Smooth muscle cell of the brain vasculature (primary cell): ENCODE measurements at regions not wholly inside any gene's neighbourhood (a gene's known extent, or its start where the extent isn't known, plus 50 kb on each side); places are given as distances from the start of the nearest gene placed in this dataset.

Source experiments
- DNase-seq: peaks from one replicate; pipeline ENCODE4 v3.0.0-alpha.2; 2012; ENCODE audit warnings: low read depth, low spot score

DNA sequence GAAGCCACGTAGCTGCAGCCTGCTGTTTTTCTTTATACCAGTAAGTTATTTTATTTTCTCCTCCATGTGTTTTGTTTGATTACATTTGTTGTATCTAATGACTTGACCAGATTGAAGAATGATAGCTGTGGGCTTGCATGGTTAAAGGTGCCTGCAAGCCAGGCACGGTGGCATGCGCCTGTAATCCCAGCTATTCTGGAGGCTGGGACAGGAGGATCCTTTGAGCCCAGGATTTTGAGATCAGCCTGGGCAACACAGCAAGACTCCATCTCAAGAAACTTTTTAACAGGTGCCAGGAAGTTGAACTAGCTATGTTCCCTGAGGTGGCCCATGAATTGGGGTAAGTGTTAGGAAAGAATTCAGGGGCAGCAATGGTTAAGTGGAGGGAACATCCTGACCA lies 179.4 kb downstream of the IRS1 start:
- no peak for DNase-seq

DNA sequence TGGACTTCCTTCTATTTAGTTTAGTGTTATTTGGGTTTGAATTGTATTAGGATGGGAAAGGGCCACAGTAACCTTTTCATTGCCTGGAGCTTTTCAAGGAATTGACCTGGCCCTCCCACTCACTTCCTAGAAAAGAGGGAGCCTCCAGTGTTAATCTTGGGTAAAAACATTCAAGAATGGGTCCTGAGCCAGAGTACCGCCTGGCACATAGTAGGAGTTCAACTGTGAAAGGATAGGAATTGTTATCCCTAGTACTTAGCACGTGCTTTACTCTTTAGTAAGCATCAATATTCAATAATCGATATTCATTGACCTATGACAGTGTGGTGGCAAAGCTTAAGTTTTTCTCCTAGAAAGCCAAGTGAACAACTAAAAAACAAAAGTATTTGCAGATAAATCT lies 179.9 kb downstream of the IRS1 start:
- no peak for DNase-seq

DNA sequence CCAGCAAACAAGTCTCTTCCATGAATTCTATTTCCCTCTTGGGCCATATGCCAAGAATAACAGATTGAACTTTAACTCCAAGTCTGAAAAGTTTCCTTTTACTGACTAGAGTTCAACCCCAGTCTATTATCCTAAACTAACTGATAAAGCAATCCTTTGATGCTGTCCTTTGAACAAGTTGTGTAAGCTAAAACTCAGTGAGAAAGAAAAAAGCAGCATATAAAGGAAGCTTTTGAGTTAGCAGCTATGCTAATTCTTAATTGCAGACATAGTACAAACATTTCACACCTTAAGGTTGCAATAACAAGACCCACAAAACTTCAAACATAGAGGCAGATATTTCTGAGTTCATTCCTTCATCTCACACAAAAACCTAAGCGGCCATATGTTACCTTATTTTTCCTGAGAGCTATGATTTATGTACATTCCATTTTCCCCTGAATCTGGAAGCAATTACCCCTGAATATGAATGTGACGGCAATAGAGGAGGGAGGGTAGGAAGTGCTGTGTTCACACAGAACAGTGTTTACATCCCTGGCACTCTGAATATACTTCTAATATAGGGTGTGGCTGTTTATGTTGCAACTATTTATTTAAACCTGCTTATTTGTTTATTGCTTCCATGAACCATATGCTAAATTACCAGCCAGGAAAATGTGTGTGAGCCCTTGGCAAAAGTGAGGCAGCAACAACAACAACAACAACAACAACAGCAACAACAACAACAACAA lies 180.6 kb downstream of the IRS1 start:
- peak; percentile 57 for DNase-seq

DNA sequence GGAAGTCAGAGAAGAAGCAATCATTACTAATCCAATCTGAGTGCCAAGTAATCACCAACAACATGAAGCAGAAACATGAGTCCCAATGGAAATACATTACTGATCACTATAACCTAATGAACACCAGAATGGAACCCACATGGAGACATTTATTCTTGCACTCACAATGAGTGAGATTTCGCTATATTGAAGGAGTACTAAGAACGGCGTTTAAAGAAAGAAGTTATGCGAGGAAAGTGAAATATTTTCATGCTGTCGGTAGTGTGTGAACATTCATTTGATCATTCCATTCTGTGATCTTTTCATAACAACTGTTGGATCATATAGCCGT lies 181.1 kb downstream of the IRS1 start:
- no peak for DNase-seq

DNA sequence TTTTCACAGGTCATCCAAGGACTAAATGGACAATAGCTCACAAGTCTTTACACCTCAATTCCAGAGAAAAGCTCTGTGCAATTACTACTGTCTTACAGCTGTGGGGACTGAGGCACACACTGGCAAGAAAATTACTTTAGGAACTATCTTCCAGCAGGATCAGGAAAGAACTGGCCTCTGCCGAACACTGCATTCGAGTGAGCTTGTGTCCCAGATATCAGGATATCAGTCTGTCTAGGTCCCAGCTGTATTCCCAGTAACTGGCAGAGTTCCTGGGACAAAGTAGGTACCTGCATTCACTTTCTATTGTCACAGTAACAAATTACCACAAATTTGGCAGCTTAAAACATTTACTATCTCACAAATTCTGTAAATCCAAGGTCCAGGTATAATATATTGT lies 183.7 kb downstream of the IRS1 start:
- no peak for DNase-seq

DNA sequence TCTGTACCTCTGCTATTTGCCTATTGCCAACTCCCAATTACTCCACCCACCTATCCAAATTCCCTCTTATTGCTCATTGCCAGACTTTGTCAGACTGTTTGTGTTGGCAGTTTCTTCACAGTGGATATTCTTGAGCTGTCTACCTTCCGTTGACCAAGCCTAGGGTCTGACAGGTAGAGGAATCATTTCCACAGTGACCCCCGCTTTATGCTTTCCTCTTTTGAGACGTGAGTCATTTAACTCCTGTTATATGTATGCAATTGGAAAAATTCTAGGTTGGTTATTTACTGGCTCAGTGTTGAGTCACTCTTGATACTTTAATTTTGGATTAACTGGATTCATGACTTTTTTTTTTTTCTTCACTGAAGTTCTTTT lies 187.7 kb downstream of the IRS1 start:
- no peak for DNase-seq

DNA sequence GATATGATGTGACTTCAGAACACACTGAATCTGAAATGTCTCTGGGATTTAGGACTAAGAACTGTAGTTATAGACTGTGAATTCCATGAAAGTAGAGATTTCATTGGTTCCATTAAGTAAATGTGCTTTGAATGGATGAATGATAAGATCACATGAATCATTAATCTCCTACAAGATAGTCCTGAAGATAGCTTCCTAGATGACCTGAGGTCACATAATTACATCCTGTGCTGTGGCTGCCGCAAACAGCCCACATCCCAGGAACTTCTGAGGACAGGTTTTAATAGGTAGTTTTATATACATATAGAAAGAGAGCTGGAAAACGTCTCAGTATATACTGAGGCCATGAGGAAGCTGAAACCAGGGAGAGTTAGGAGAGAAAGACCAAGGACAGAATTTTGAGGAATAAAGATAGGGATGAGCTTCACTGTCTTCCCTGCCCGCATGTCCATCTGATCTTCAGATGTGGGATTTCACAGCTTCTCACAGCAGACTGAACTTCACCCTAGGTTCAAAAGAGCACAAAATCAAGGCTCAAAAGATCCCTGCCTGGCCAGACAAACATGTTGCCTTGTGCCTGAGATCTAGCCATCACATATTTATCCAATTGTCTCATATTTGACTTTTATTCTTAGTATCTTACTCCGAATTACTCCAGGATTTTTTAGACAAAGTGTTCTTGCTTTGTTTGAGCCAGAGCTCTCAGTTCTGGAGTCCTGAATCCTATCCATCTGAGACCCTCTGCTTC lies 188.2 kb downstream of the IRS1 start:
- no peak for DNase-seq

DNA sequence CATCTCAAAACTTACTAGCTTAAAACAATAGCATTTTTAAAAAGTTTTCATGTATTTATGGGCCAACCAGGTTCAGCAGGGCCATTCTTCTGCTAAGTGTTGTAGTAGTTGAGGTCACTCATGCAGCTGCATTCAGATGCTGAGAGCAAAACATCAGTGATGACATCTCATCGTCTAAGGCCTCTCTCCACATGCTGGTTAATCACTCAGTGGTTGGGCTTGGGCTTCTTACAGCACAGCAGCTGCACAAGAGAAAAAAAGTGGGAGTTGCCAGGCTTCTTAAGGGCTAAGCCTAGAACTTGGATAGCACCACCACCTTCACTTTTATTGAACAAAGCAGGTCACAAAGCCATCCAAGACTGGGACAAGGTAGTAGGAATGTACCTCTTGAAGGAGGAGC lies 190.3 kb downstream of the IRS1 start:
- peak; percentile 61 for DNase-seq

DNA sequence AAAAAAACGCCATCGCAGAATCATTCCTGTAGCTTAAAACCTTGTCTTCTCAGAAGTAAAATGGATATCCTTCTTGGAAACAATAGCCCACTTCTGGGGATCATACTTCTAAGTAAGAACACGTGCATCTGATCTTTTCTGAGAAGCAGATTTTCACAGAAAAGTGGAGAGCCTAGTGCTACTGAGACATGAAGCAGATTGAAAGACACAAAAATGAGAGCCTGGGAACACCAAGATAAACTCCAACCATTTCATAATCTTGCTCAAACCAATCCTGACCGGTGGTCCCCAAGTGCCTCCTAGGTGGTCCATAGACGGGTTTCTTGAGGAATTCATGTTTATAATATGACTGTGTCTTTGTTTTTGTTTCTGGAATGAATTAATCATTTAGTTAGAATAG lies 191.2 kb downstream of the IRS1 start:
- DNase-seq: no peak

DNA sequence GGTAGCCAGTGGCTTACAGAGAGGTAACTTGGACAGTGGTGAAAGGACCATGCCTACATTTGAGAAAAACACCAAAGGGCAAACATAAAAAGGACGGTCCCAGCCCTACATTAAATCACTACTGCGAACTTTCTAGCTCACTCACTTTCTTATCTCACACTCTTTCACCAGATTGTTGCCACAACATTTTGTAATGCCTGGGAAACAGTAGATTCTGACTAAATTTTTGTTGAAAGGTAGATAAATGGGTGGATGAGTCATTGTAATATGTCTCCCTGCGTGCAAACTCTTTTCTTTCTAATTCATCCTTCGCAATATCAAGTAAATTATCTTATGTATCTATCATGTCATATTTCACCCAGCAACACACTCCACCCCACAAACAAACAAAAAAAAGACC lies 192.2 kb downstream of the IRS1 start:
- DNase-seq: no peak

DNA sequence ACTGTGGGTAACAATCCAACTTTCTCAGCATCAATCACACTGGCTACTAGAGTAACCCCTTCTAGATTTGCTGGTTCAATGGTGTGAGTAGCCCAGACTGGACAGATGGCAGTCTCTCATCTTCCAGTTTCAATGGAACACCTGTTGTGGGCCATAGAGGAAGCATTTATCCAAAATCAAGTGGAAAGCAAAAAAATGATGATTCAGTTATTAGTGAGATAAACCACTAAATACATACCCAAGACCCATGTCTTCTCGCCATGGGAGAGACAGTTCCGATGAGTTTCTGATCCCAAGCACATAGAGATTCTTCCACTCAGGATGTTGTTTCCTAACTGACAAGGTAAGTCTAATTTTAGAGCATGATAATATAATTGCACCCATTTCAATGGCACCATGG lies 194.0 kb downstream of the IRS1 start:
- no peak for DNase-seq

DNA sequence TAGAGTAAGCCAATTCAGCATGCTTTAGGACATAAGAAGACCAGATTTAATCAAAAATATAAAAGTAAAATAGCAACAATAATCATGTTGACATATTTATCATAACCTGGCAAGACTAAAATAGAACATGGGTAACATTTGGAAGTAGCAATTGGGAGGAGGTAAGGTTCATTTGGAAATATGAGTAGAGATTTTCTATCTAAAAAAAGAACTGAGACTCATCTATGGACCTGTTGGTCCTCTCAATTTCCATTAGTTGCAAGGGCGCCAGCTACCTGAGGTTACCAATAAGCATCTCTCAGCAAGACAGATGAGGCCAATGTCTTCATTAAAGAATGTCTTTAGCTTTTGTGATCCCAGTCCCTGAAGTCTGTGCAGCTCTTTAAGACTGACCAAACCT lies 196.0 kb downstream of the IRS1 start:
- no peak for DNase-seq

DNA sequence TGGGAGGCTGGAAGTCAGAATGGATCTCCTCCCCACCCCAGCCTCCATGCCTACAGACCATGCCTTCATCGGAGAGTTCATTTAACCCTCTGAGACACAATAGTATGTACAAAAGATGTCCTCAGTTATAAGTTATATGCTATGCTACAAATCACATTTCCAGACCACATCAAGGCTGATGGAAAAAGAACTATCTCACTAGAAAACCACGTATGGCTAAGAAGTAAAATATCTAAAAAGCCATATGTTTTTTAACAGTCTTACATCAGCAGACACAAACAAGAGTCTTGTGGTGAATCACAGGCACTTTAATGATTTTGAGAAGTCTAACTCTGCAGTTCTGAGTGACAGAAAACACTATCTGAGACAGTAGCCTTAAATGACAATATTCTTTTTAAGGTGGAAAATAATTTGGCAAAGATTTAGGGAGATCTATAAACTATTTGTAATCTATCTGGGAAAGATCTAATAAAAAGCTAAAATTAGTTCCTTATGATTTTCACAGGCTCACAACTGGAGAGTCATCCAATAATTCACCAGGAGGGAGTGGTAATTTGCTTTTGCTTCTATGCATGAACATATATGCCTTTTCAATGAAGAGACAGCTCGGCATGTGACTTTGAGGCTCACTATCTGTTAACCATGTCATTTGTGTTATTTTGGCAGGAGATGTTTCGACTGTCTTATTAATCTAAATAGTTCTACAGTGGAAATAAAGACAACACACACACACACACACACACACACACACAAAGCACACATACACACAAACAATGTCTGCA lies 197.5 kb downstream of the IRS1 start:
- DNase-seq: no peak

DNA sequence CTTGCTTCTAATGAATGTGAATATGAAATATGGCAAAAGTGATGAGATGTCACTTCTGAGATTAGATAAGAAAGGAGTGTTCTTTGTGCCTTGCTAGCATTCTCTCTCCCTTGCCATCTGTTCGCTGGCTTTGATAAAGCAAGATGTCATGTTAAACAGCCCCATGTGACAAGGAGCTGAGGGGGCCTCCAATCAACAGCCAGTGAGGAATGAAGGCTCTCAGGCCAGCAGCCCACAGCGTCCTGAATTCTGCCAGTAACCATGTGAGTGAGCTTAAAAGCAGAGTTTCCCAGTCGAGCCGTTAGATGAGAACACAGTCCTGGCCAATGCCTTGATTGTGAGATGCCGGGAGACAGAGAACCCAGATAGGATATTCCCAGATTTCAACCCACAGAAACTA lies 198.8 kb downstream of the IRS1 start:
- DNase-seq: no peak

DNA sequence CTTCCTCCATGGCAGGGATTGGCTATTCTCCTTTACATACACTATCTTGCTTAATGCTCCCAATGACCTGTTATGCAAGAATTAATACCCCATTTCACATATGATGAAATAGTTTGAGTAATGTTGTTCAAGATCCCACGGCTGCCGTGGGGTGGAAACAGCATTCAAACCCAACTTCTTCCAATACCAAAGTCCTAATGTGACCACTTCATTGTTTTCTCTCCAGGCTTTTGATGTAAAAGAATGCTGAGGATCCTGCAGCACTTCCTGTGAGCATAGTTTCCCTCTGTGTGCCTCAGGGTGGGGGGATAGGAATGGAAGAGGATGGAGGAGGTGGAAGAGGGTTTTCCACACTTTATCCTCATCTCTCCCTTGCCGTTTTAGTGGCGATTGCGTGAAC lies 199.4 kb downstream of the IRS1 start:
- no peak for DNase-seq

DNA sequence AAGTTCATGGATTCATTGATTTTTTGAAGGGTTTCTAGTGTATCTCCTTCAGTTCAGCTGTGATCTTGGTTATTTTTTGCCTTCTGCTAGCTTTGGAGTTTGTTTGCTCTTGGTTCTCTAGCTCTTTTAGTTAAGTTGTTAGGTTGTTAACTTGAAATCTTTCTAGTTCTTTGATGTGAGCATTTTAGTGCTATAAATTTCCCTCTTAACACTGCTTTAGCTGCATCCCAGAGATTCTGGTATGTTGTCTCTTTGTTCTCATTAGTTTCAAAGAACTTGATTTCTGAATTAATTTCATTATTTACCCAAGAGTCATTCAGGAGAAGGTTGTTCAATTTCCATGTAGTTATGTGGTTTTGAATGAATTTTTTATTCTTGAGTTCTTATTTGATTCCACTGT lies 210.6 kb downstream of the IRS1 start:
- DNase-seq: no peak

DNA sequence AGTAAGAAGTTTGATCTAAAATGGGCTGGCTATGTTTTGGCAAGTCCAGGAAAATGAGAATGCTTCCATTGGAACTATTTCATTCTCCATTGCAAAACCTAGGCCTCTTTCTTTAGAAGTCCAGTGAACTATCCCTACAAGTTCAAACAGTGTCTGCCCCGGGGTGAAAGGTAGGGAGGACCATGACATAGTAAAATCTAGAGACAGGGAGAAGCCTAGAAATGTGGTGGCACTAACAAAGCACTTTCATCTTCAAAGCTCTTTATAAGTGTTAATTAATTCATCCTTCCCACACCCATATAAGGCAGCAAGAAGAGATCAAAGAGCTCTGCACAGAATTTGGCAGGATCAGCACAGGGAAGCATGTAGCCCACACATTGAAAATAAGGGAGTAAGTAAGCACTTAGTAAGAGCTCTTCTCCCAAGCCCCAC lies 214.5 kb downstream of the IRS1 start:
- no peak for DNase-seq

DNA sequence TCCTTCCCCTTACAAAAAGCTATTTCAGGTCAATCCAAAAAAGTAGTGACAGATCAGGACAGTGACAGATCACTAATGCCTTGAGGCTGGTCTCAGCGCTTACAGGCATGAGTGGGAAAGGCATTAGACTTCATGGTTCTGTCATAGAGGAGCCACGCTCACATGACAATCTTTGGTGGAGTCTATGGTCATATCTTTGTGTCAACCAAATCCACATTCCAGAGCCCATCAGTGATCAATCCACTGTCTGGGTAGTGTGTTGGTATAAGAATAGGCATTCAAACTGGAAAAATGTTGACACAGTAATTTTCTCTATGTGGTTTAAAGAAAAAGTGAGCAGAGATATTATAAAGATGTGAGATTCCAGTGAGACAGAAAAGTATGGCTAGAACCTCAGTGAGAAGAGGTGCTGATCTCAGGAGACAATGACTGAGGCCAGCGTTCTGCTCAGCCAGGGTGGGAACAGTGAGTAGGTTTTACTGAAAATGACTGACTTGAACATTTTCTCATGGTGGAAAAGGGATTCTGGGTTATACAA lies 215.0 kb downstream of the IRS1 start:
- DNase-seq: no peak

DNA sequence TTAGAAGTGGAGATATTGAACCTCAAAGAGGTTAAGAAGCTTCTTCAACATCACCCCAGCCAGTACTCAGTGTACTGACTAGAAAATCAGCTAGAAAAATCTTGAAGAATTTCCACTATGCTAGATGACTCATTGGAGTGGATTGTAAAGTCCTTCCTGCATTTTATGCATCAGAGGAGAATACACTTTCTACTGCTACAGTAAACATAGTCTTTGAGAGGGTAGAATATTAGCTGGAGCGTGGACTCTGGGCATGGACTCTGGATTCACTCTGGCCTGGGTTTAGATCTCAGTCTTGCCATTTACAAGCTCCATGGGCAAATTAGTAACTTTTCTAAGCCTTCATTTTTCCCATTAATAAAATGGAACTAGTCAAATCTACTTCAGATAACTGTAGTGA lies 215.9 kb downstream of the IRS1 start:
- DNase-seq: peak; percentile 18

DNA sequence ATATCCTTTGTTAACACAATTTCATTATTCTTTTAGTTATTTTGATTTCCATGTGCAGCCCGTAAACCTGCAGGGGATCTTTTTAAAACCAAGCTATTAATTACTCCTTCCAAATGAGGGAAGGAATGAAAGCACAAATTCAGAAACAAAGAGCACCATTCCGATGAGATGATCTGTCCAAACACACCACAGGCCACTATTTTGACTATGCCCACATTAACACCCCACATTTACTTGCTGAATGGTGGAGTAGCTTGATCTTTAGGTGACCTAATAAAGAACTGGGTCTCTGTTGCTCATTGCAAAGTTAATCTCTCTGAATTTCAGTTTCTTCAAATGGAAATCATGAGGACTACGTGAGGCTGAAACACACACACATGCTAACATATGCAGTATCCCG lies 218.0 kb downstream of the IRS1 start:
- no peak for DNase-seq

DNA sequence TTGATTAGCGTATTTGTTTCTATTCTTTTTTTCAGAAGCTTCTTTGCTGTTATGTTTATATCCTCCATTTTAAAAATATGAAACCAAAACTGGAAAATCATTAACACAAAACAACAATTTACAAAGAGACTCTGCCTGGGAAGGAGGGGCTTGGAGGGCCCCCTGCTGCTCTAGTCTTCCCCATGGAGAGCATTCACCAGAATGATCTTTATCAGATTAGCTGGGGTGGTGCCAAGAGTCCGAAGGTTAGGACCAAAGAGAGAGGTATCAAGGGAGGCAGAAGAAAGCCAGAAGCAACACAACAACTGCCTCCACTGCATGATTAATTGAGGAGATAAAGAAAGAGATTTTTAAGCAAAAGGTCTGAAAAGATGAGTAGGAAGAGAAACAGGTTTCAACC lies 218.6 kb downstream of the IRS1 start:
- no peak for DNase-seq

DNA sequence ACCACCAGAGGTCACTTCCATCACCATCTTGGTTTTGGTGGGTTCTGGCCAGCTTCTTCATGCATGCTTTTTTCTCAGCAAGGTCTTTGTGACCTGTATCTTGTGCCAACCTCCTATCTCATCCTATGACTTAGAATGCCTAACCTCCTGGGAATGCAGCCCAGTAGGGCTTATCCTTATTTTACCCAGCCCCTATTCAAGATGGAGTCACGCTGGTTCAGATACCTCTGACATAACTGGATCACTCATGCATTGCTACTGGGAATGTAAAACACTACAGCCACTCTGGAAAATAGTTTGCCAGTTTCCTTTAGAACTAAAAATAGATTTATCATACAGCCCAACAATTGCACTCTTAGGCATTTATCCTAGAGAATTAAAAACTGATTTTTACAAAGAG lies 219.2 kb downstream of the IRS1 start:
- DNase-seq: no peak

DNA sequence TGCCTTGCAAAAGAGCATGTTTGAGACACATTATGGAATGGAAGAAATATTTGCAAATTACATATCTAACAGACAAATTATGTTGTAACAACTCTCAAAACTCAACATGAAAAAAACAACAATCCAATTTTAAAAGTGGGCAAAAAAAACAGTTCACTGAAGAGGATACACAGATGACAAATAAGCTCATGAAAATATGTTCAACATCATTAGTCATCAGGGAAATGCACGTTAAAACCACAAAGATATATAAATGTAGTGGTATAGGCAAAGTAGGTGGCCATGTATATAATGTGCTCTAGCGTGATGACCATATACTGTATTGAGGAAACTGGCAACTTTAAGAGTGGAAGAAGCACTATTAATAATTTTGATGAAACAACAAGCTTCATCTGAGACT lies 220.1 kb downstream of the IRS1 start:
- DNase-seq: no peak
